WTC11 (cell line): ENCODE measurements at regions not wholly inside any gene's neighbourhood (a gene's known extent, or its start where the extent isn't known, plus 50 kb on each side); places are given as distances from the start of the nearest gene placed in this dataset.

Experiments
- AFF4 ChIP-seq: sonication (generic); formaldehyde crosslinking; IDR thresholded peaks from 2 replicates; pipeline ENCODE4 v1.8.1; 2023; ENCODE audit warnings: mild to moderate bottlenecking, missing genetic modification reagents, borderline replicate concordance
- CTCF ChIP-seq: fragments of 200-600 bp; IDR thresholded peaks from 2 replicates; pipeline ENCODE4 v1.8.0; 2022; ENCODE audit warnings: antibody characterized with exemption
- E2F5 ChIP-seq: sonication (generic); formaldehyde crosslinking; IDR thresholded peaks from 2 replicates; pipeline ENCODE4 v1.8.1; 2022; ENCODE audit warnings: mild to moderate bottlenecking, moderate library complexity, missing genetic modification reagents
- MAX ChIP-seq: sonication (generic); formaldehyde crosslinking; IDR thresholded peaks from 2 replicates; pipeline ENCODE4 v1.8.0; 2022; ENCODE audit warnings: mild to moderate bottlenecking, missing genetic modification reagents
- NR2C2 ChIP-seq: sonication (generic); formaldehyde crosslinking; IDR thresholded peaks from 2 replicates; pipeline ENCODE4 v1.8.0; 2022; ENCODE audit warnings: mild to moderate bottlenecking, missing genetic modification reagents
- SP1 ChIP-seq: sonication (generic); formaldehyde crosslinking; conservative IDR thresholded peaks from 2 replicates; pipeline ENCODE4 v1.8.1; 2022; ENCODE audit warnings: missing genetic modification reagents
- USF1 ChIP-seq: sonication (generic); formaldehyde crosslinking; IDR thresholded peaks from 2 replicates; pipeline ENCODE4 v1.8.0; 2022; ENCODE audit warnings: mild to moderate bottlenecking, missing genetic modification reagents
- ZBTB21 ChIP-seq: sonication (generic); formaldehyde crosslinking; IDR thresholded peaks from 2 replicates; pipeline ENCODE4 v1.8.1; 2023; ENCODE audit warnings: mild to moderate bottlenecking, missing genetic modification reagents, borderline replicate concordance
- ZNF512 ChIP-seq: sonication (generic); formaldehyde crosslinking; IDR thresholded peaks from 2 replicates; pipeline ENCODE4 v1.8.1; 2022; ENCODE audit warnings: missing genetic modification reagents, borderline replicate concordance

- TF ChIP-seq ZBTB21 (CRISPR knock-in tag) (no peak), NR2C2 (CRISPR knock-in tag) (no peak), MAX (CRISPR knock-in tag) (no peak), CTCF (no peak), ZNF512 (CRISPR knock-in tag) (no peak), AFF4 (CRISPR knock-in tag) (no peak), SP1 (CRISPR knock-in tag) (no peak), USF1 (CRISPR knock-in tag) (no peak), E2F5 (CRISPR knock-in tag) (no peak)
Observed at GRCh38 chr11:33475993-33476392, 218.8 kb downstream of the HIPK3 start.
